ENCODE measurements at regions not wholly inside any gene's neighbourhood (a gene's known extent, or its start where the extent isn't known, plus 50 kb on each side); places are given as distances from the start of the nearest gene placed in this dataset.

GRCh38 chr3:93746-94145 lies 102.8 kb upstream of the CHL1 start:
- H2BK120ac ChIP-seq (ENCODE audit: low read depth, low read length): no peak overlapping the region
- no peak overlapping the region for H3K27ac ChIP-seq (ENCODE audit: insufficient read depth, low read length)
- in situ Hi-C loops (cut with MboI; ENCODE audit: low sequenced_read_pairs) (no loop called here), dilution Hi-C loops (cut with HindIII; ENCODE audit: low sequenced_read_pairs, unreplicated experiment) (no loop called here), intact Hi-C loops (cut with micrococcal nuclease) (no loop called here)
- DNase-seq (no peak), ATAC-seq (ENCODE audit: low read depth) (no peak)
- ChIA-PET CTCF (no interaction called here), POLR2A (ENCODE audit: unreplicated experiment) (interaction anchor here (0.6 kb wide), 1 partner anchor 55 kb away, joined by 3 read pairs; no protein-coding TSS in a partner anchor)
- WGBS, 2 experiments (ENCODE audit: extremely low coverage in 2 of 2, insufficient read length in 1 of 2): 20% methylated on average over 1 of the region's 7 CpGs; no CpG with 5 or more reads in 1 of the 2 experiments
- H3K4me2 ChIP-seq (ENCODE audit: low read depth, low read length): no peak overlapping the region
- TF ChIP-seq BHLHE40 (IDR thresholded peaks at IDR 0.05; ENCODE audit: low read depth, low read length) (no peak), RFX5 (IDR thresholded peaks at IDR 0.05; ENCODE audit: low read depth, low read length) (no peak), POLR2A (IDR thresholded peaks at IDR 0.05; ENCODE audit: low read depth, low read length) (no peak), CTCF (conservative IDR thresholded peaks at IDR 0.05; ENCODE audit: low read depth, low read length) (no peak), MXI1 (IDR thresholded peaks at IDR 0.05; ENCODE audit: borderline replicate concordance, low read depth, low read length) (no peak), ELK1 (IDR thresholded peaks at IDR 0.05; ENCODE audit: borderline replicate concordance, low read depth, low read length) (no peak), USF2 (IDR thresholded peaks at IDR 0.05; ENCODE audit: low read depth, low read length) (no peak), NFE2L2 (IDR thresholded peaks at IDR 0.05; ENCODE audit: low read depth, low read length) (no peak)
- no peak overlapping the region for H3K9ac ChIP-seq (ENCODE audit: low read depth, low read length)
- H3K23ac ChIP-seq (ENCODE audit: low read depth, low read length): no peak overlapping the region
- H4K91ac ChIP-seq (ENCODE audit: insufficient read depth, low read depth, low read length): no peak overlapping the region
- H2AFZ ChIP-seq (replicated peaks; ENCODE audit: low read length, poor library complexity): no peak overlapping the region
- no peak overlapping the region for H2BK15ac ChIP-seq (ENCODE audit: low read depth, low read length)
- no peak overlapping the region for H2BK20ac ChIP-seq (ENCODE audit: low read depth, low read length)
- no peak overlapping the region for H3K4me3 ChIP-seq (ENCODE audit: insufficient read depth, low read depth, low read length)
- no peaks in the 10 kb centered on the region for H3K9me1 ChIP-seq (ENCODE audit: insufficient read depth, low read length)
- H4K20me1 ChIP-seq (ENCODE audit: insufficient read depth, low read length): no peaks in the 10 kb centered on the region
- BruUV-seq (replicated peaks): no TSS peak
- H3K9me3 ChIP-seq (ENCODE audit: control insufficient read depth, insufficient read depth, low read length): 0 out of 2 replicates have a peak, but pooled peaks cover 2% of the 10 kb centered on the region
- no peaks in the 10 kb centered on the region for H3K4me1 ChIP-seq (ENCODE audit: control insufficient read depth, insufficient read depth, low read length)
- H4K8ac ChIP-seq (ENCODE audit: low read depth in 2 of 2, low read length in 2 of 2): no peak overlapping the region
- no peak overlapping the region for H4K5ac ChIP-seq (ENCODE audit: low read depth, low read length)
- H3K27me3 ChIP-seq (ENCODE audit: control insufficient read depth, insufficient read depth, low read length): no peaks in the 10 kb centered on the region
- no peak overlapping the region for H3K14ac ChIP-seq (replicated peaks; ENCODE audit: low read depth, low read length)
- H3K56ac ChIP-seq (ENCODE audit: extremely low read depth, insufficient read depth, low read length): no peak overlapping the region
- H2AK5ac ChIP-seq (ENCODE audit: low read depth, low read length): no peak overlapping the region
- H2BK5ac ChIP-seq (ENCODE audit: low read depth, low read length, poor library complexity, severe bottlenecking): no peak overlapping the region
- H3K18ac ChIP-seq (ENCODE audit: low read depth, low read length): no peak overlapping the region
- no peaks in the 10 kb centered on the region for H3K36me3 ChIP-seq (ENCODE audit: control insufficient read depth, insufficient read depth, low read length)
- no peak overlapping the region for H3K4ac ChIP-seq (ENCODE audit: low read depth, low read length)
- no peak overlapping the region for H2AK9ac ChIP-seq (replicated peaks; ENCODE audit: low read depth, low read length, poor library complexity)
- no peaks in the 10 kb centered on the region for H3K79me1 ChIP-seq (ENCODE audit: low read depth in 1 of 2, low read length in 2 of 2)
